Body of pancreas (tissue), 4 donors: ENCODE measurements at regions not wholly inside any gene's neighbourhood (a gene's known extent, or its start where the extent isn't known, plus 50 kb on each side); places are given as distances from the start of the nearest gene placed in this dataset.

Experiments used
- ATAC-seq: fragments of 150-250 bp; one replicate; pipeline ENCODE4 v1.9.1; 2016
- DNase-seq, 4 donors: peaks; one replicate each; pipeline ENCODE4 v3.0.0-alpha.2; 2019
- H3K27ac ChIP-seq, 4 donors: fragments of 200-600 bp; sonication (generic); 1 replicate in 3 of 4; 2 replicates in 1 of 4; pipeline versions ENCODE4 v1.5.1 to v1.6.1; 2016 to 2019; ENCODE audit warnings: mild to moderate bottlenecking in 1 of 4, mixed read lengths in 1 of 4, moderate library complexity in 1 of 4
- H3K27me3 ChIP-seq, 2 donors: fragments of 200-600 bp; sonication (generic); one replicate each; pipeline ENCODE4 v1.6.0; 2016; ENCODE audit warnings: mild to moderate bottlenecking in 1 of 2
- H3K36me3 ChIP-seq, 2 donors: fragments of 200-600 bp; sonication (generic); replicated peaks in 1 of 2; 2 replicates each; pipeline ENCODE4 v1.5.1; 2016; ENCODE audit warnings: low read depth in 2 of 2; ENCODE audit not compliant: insufficient read depth in 1 of 2
- H3K4me1 ChIP-seq: fragments of 200-600 bp; sonication (generic); one replicate; pipeline ENCODE4 v1.6.0; 2016
- H3K4me3 ChIP-seq, 2 donors: fragments of 200-600 bp; sonication (generic); 1 replicate in 1 of 2; 2 replicates in 1 of 2; pipeline ENCODE4 v1.5.1; 2016 to 2019
- H3K9me3 ChIP-seq, 3 donors: fragments of 200-600 bp; sonication (generic); 1 replicate in 2 of 3; 2 replicates in 1 of 3; pipeline ENCODE4 v1.5.1; 2016
- POLR2A ChIP-seq, 3 donors: fragments of 450-650 bp; IDR thresholded peaks; one replicate each; pipeline ENCODE4 v1.6.1; 2016; ENCODE audit warnings: antibody characterized with exemption in 3 of 3, mild to moderate bottlenecking in 2 of 3
- WGBS, 2 donors: methylation state at CpG; one replicate each; pipeline ENCODE4 v1.1.5; 2017; 5-methylcytosine and 5-hydroxymethylcytosine counted together
- intact Hi-C: fragments of 100-400 bp; cut with DNase I; formaldehyde crosslinking; loops from one replicate; pipeline ENCODE4 v1.15.1; 2023
- TF ChIP-seq, protein P1 (sequence below), 7 experiments: fragments of 450-650 bp in 4 of 7; fragments of 200-600 bp in 3 of 7; sonication (generic) in 3 of 7; IDR thresholded peaks; one replicate each; pipeline ENCODE4 v1.5.1; 2016 to 2019; ENCODE audit warnings: antibody characterized with exemption in 7 of 7

- 38 to 55% methylated on average over 6 of the region's 6 CpGs for WGBS, 2 donors
- no peak overlapping the region for H3K27ac ChIP-seq
- TF ChIP-seq POLR2A (IDR thresholded peaks at IDR 0.05) = no peak
- TF ChIP-seq, protein P1, sequence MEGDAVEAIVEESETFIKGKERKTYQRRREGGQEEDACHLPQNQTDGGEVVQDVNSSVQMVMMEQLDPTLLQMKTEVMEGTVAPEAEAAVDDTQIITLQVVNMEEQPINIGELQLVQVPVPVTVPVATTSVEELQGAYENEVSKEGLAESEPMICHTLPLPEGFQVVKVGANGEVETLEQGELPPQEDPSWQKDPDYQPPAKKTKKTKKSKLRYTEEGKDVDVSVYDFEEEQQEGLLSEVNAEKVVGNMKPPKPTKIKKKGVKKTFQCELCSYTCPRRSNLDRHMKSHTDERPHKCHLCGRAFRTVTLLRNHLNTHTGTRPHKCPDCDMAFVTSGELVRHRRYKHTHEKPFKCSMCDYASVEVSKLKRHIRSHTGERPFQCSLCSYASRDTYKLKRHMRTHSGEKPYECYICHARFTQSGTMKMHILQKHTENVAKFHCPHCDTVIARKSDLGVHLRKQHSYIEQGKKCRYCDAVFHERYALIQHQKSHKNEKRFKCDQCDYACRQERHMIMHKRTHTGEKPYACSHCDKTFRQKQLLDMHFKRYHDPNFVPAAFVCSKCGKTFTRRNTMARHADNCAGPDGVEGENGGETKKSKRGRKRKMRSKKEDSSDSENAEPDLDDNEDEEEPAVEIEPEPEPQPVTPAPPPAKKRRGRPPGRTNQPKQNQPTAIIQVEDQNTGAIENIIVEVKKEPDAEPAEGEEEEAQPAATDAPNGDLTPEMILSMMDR (IDR thresholded peaks at IDR 0.05) = no peak
- H3K27me3 ChIP-seq = no peaks in the 10 kb centered on the region
- no peaks in the 10 kb centered on the region for H3K9me3 ChIP-seq
- H3K4me3 ChIP-seq = no peak overlapping the region
- DNase-seq = no peak
- H3K36me3 ChIP-seq = no peaks in the 10 kb centered on the region
- intact Hi-C loops = no loop called here
- no peaks in the 10 kb centered on the region for H3K4me1 ChIP-seq
- ATAC-seq = no peak
These were observed 82.6 kb upstream of the AUTS2 start for GRCh38 chr7:69515495-69516212.

DNA sequence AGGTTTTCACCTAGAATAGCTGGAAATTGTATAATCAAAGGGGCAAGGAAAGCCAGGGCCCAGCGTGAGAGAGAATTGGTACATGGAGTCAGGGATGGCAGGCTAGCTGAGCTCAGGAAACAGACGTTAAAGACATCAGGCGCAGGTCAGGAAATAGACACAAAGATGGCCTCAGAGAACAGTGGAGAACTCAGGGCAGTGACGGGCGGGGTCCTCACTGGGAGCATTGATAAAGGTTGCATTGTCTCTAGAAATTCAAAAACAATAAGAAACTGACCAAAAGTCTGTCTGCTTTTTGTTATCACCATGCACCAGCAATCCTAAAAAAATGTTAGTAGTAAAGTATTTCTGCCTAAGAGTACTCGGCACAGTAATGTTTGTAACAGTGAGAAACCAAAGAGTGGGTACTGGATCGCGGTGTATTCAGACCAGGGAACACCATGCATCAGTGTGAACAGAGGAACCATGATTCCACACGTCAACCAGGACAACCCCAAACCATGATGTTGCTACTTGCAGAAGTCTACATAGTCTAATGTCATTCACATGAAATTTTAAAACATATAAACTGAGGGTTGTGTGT, 81.9 kb upstream of the AUTS2 start:
- TF ChIP-seq, protein P1 (IDR thresholded peaks at IDR 0.05) = no peak
- TF ChIP-seq POLR2A (IDR thresholded peaks at IDR 0.05) = no peak
- WGBS, 2 donors = 62 to 68% methylated on average over 9 of the region's 9 CpGs

GRCh38 chr7:69517985-69518704, 80.1 kb upstream of the AUTS2 start:
- no peak for ATAC-seq
- WGBS, 2 donors = 57 to 66% methylated on average over 14 of the region's 14 CpGs
- Histone ChIP-seq H3K4me1 (no peaks in the 10 kb centered on the region), H3K9me3 (no peaks in the 10 kb centered on the region), H3K27ac (no peak overlapping the region), H3K27me3 (no peaks in the 10 kb centered on the region), H3K4me3 (no peak overlapping the region), H3K36me3 (no peaks in the 10 kb centered on the region)
- TF ChIP-seq, protein P1 (IDR thresholded peaks at IDR 0.05) = no peak
- TF ChIP-seq POLR2A (IDR thresholded peaks at IDR 0.05) = no peak
- DNase-seq = no peak
- intact Hi-C loops = no loop called here

More for the DNA sequence above, 81.9 kb upstream of the AUTS2 start:
- H3K27me3 ChIP-seq = no peaks in the 10 kb centered on the region
- H3K4me1 ChIP-seq = no peaks in the 10 kb centered on the region
- no peak overlapping the region for H3K27ac ChIP-seq
- H3K9me3 ChIP-seq = no peaks in the 10 kb centered on the region
- intact Hi-C loops = no loop called here
- ATAC-seq (no peak), DNase-seq (no peak)
- no peak overlapping the region for H3K4me3 ChIP-seq
- no peaks in the 10 kb centered on the region for H3K36me3 ChIP-seq

DNA sequence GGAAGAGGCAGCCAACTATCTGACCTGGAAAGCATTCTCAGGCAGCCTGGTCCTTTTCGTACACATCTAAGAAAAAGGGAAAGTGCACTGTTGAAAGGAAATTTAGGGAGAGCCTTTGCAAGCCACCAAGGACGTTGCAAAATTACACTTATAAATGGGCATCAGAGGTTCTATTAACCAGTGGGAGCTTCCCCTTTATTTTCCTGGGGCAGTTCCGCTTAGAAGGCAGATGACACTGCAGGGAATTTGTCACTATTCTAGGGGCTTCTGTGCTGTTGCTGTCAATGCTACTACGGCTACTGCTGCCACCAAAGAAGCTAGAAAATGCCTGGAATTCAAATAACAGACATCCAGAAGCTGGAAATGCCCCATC, 79.6 kb upstream of the AUTS2 start:
- WGBS, 2 donors = 49 to 55% methylated on average over 4 of the region's 4 CpGs
- no peaks in the 10 kb centered on the region for H3K4me1 ChIP-seq
- TF ChIP-seq, protein P1 (IDR thresholded peaks at IDR 0.05) = no peak
- no peak for TF ChIP-seq POLR2A (IDR thresholded peaks at IDR 0.05)
- H3K27ac ChIP-seq = no peak overlapping the region
- no peaks in the 10 kb centered on the region for H3K9me3 ChIP-seq
- no peaks in the 10 kb centered on the region for H3K27me3 ChIP-seq
- intact Hi-C loops = no loop called here
- H3K36me3 ChIP-seq = no peaks in the 10 kb centered on the region
- no peak overlapping the region for H3K4me3 ChIP-seq
- DNase-seq = no peak
- no peak for ATAC-seq
